T-helper 2 cell (primary cell): ENCODE measurements at regions not wholly inside any gene's neighbourhood (a gene's known extent, or its start where the extent isn't known, plus 50 kb on each side); places are given as distances from the start of the nearest gene placed in this dataset.
"Not testable (repeated sequence)": the region's sequence is repeated elsewhere in the genome, so short reads cannot be mapped to it uniquely, and the experiment has no call there.

Experiments used
- DNase-seq, 5 experiments: peaks; one replicate each; pipeline versions ENCODE4 v3.0.0 to v3.0.0-alpha.2; 2012 to 2022

DNA sequence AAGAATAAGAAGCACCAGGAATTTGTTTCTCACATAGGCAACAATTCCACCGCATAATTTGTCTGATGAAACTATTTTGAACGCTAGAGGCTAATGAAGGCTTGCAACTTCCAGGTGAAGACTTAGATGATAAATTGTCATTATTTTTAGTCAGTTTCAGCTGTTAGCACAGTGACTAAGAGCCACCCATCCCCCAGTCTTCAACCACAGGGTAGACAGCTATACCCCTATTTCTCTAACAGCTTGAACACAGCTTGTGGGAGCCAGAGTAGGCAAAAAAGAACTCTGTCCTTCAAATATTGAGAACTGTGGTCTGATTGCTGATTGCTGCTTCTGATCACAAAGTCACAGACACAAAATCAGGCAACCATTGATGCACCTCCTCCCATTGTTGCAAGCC is 1124.8 kb upstream of the PRR20A start:
- DNase-seq = no peak

DNA sequence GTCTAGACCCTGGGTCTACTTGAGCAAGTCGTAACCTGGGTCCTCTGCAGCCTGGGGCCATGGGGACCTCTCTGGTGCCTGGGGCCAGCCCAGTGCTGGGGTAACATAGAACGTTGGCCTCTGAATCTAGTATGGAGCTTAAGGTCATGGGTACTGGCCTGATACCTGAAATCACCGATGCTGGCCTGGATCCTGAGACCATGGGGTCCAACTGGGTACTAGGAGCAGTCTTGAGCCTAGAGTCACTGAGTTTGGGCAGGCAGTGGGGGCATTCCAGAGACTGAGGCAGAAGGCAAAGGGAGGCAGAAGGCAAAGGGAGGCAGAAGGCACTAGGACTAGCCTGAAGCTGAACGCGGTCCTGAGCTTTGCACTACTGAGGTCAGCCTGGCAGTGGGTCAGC is 1121.1 kb upstream of the PRR20A start:
- no peak for DNase-seq

DNA sequence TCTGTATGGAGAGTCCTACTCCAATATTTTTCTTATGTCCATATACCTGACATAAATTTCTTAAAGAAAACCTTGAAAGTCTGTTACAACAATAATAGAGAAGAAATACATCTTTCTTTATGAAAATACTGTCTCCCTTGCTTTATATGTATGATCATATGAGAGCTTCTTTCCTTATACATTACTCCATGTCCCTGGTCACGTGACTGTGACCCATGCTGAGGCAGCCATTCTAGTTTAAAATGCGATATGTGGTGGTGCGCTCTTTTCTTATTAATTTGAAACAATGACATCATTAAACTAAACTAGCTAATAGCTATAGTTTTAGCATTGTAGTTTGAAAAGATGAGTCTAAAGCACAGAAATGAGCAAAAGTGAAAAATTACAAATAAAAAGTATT is 1120.3 kb upstream of the PRR20A start:
- no peak for DNase-seq

DNA sequence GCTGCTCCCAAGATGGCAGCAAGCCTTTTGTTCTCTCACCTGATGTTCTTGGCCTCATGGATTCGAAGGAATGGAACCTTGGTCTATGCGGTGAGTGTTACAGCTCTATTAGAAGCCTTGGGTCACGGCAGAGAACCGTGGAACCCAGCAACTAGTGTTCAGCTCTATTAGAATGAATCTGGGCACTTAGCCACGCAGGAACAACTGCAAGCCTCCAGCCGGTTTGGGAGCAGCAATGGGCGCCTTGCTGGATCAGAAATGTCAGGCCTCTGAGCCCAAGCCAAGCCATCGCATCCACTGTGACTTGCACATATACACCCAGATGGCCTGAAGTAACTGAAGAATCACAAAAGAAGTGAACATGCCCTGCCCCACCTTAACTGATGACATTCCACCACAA is 1100.7 kb upstream of the PRR20A start:
- DNase-seq = no peak

DNA sequence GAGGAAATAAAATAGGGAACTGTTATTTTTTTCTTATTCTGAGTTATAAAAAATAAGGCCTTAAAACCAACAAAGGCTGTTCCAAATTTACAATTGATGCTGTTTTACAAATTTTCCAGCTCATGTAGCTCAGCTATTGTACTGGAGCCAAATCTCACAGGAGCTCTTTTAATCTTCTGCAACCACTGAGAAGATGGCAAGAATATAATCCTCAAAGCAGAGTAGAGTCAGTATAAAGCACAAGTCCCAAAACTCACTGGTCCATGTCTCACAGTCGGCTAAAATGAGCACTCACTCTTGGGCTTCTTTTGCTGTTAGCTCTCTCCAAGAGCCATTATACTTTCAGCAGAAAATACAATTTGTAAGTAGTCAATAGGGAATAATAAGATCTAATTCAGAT is 1074.4 kb upstream of the PRR20A start:
- no peak for DNase-seq

DNA sequence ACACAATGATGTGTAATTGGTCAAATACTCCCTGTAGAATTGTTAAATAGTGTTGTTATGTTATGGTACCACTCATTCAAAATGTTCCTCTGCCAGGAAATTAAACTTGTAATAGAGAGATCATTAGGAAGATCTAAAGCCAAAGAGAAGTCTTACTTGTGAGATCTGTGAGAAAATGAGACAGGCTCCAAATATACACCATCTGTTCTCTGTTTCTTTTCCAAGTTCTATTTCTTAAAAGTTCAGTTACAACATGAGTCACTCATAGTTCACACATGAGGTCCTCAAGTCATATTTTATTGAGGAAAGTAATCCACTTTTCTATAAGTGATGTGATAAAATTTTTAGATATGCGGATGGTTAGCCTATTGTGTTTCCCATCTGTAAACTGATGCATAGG is 1038.1 kb upstream of the PRR20A start:
- no peak for DNase-seq

DNA sequence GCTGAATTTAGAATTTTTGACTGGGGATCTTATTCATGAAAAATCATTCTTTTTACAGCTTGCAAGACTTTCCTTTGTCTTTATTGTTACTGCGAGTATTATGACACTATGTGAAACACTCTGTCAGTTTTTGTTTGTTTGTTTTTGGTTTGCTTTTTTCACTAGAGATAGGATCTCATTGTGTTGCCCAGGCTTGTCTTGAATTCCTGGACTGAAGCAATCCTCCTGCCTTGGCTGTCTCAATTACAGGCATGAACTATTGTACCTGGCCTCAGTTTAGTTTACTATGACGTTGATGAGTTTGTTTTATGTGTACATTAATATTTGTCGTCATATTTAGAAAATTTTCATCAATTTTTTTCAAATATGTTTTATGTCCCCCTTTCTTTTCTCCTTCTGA is 1030.0 kb upstream of the PRR20A start:
- DNase-seq = no peak

DNA sequence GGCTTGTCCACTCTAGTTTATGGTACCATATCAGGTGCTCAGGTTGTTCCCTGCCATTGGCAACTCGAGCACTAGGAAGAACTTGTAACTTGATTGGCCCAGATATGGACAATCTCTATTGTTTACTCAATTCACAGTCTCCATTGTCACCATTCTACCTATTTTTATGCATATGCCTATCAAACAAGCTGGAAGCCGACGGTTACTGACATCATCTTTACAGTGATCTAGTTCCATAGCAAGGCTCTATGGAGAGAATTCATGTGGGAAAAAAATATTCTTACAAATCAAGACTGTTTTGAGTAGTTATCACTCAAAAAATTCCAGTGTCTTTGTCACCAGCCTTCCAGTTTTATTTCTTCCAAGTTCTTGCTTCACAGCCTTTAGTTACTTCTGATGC is 1006.2 kb upstream of the PRR20A start:
- no peak for DNase-seq

DNA sequence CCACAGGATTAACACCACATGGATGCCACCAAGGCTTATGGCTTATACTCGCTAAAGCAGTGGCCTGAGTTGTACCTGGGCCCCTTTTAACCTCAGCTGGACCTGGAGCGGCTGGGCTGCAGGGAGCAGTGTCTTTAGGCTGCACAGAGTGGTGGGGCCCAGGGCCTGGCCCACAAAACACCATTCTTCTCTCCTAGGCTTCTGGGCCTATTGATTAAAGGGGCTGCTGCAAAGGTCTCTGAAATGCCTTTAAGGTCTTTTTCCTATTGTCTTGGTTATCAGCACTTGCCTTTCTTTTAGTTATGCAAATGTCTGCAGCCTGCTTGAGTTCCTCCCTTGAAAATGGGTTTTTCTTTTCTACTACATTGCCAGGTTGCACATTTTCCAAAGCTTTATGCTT is 973.9 kb upstream of the PRR20A start:
- no peak for DNase-seq

DNA sequence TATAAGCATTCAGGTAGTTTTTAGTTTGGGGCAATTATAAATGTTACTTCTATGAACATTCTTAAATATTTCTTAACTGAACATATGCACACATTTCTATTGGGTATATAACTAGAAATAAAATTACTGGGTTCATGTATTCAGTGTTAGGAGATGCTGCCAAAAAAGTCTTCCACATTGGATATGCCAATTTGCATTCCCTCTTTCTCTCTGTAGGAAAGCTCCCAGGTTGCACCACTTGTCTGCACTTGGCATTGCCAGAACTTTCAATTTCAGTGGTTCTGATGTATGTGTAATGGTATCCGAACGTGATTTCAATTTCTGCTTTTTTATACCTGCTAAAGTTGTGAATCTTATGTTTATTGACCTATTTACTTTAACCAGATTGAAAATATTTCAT is 972.1 kb upstream of the PRR20A start:
- DNase-seq = no peak

DNA sequence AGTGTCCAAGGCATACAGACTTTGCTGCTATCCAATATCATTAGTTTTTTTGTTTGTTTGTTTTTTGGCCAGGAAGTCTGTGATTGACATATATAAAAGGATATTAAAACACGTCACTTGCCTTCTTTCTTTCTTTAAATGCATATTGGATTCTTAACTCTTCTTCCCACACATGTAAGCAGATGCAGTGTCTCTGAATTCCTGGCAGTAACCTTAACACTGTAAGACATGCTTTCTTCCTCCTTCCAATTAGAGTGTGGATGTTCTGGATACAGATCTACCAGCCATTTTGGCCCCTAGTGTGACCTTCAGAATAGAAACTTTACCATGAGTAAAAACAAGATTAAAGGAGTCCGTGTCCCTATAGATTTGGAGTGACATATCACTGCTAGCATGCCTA is 967.4 kb upstream of the PRR20A start:
- DNase-seq = no peak

DNA sequence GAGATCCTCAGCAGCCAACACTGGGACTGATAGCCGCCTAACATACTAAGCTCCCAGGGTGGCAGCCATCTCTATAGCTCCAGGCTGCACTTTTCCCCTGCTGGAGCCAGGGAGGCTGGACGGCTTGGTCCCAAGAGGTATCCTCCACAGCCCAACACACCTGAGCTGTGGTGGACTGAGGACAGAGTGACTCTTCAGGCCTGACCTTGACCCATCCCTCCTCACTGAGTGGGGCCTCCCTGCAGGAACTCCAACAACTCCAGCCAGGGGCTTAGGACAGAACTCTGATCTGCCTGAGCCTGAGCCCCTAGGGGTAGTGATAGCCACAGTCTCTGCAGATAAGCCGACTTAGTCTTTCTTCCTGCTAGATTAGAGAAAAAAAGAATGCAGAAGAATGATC is 958.1 kb upstream of the PRR20A start:
- DNase-seq = no peak

DNA sequence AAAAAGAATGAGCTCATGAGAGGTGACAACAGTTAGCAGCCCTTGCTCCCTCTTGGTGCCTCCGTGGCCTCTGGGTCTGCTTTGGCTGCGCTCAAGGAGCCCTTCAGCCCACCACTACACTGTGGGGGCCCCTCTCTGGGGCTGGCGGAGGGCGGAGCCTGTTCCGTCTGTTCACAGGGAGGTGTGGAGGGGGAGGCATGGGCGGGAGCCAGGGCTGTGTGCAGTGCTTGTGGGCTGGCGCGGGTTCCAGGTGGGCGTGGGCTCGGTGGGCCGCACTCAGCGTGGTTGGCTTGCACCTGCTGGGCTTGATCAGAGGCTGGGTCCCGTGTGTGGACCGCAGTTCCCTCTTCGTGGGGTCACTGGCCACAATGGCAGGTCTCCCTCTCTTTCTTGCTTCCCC is 953.4 kb upstream of the PRR20A start:
- no peak for DNase-seq

DNA sequence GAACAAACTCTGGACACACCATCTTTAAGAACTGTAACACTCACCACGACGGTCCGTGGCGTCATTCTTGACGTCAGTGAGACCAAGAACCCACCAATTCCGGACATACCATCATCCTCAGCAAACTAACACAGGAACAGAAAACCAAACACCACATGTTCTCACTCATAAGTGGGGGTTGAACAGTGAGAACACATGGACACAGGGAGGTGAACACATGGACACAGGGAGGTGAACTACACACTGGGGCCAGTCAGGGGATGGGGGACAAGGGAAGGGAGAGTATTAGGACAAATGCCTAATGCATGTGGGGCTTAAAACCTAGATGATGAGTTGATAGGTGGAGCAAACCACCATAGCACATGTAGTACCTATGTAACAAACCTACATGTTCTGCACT is 952.1 kb upstream of the PRR20A start:
- DNase-seq = not testable (repeated sequence)

DNA sequence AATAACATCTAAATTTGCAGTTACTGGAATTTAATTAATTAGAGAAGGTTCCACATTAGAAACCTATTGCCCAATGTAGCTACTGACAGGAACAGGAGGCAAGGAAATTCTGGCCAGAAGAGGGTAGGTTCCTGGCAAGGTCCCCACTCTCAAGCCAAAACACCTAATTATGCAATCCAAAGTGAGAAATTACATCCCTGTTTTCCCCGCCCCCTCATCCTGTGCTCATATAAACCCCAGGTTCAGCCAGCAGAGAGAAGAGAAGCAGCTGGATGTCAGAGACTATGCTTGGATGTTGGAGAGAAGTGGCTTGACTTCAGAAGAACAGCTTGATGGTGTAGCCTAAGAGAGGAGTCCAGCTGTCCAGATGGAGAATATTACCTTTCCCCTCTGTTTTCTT is 951.3 kb upstream of the PRR20A start:
- no peak for DNase-seq

DNA sequence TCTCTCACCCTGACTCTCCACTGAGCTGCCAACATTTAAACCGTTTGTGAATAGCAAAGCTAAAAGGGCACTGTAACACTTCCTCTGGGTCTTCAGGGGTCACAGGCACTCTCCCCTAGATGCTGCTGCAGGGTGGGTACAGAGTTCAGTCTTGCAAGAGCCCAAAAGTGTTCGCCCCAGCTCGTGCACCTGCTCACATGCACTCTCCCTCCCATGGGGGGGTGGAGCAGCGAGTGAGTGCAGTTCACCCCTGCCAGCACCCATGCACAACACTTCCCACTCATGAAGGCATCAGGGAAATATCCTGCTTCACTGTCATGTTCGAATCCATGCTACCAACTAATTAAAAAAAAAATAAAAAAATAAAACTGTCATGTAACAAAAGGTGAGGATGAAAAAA is 950.7 kb upstream of the PRR20A start:
- DNase-seq = no peak

DNA sequence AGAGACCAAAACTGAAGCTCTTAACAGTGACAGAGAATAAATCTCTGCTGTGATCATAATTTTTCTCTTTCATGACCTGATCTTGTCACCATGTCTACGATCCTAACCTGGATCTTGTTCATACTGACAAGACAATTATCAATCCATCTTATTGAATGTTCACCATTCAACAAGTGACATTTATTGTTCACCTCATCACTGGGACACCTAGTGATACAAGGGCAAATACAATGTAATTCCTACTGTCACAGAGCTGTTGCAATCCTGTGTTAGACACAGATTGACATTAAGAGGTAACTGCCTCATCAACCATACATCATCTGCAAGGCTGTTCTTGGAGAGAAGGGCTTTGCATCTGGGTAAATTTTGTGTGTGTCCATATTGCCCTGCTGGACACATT is 942.4 kb upstream of the PRR20A start:
- DNase-seq = no peak

DNA sequence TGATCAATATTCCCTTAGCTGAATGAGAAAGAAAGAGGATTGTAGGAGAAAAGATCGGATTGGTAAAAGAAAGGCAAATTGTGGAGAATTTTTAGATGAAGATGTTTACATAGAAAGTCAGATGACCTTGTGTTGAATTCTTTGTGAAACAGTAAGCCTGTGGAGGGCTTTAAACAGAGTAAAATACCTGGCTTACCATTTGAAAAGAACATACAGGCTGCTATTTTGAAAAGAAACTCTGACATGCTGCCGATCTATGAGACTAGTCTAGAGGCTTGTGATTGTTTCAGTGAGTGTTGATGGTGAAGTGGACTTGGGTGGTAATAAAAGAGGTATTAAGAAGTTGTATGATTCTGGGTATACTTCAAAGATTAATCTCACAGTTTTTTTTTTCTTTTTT is 938.9 kb upstream of the PRR20A start:
- DNase-seq = no peak

DNA sequence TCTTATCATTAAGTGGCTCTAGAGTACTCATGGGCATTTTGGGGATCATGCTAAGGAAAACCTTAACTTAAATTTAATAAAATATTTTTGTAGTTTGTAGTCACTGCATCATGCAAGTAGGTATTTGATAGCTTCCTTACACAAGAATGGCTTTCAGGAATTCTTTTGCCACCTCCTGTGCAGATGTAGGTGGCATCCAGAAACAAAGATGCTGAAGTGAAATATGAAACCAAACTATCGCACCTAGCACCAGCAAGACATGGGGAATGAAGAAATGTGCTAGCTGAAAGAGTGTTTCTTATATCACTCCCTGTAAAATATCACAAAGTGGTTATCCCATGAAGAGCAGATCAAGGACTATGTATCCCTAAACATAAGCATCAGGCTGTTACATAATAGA is 924.5 kb upstream of the PRR20A start:
- no peak for DNase-seq

DNA sequence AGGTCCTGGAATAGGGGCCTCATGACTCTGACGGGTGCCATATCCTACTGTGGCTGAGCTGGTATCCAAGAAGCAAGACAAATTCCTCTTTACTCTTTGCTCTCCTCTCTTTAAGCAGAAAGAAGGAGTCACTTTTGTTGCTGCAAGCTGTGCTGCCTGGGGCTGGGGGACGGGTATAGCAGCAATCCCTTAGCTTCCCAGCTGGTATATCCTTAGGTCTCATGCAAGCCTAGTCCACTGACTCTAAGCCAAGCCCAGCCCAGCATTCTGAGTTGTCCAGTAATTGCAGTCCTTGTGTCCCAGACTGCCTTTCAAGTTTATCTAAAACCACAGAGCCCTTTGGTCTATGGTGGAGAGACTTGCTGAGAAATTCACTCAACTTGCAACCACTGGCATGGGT is 893.0 kb upstream of the PRR20A start:
- DNase-seq = no peak

DNA sequence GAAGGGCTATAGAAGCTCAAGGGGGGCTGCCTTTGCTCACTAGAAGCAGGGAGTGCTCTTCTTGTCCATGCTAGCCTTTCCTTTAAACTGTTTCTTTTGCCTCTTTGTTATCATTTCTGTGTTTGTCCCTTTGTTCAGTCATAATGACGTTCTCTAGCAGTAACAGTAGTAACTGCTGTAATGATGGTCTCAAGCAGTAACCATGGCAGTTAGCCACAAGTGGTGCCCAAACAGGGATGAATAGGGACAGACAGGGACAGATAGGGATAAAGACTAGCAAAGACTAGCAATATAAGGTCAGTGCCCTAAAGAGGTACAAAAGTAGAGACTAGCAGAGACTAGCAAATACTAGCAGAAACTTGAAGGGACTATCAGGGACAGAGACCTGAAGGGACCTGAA is 869.0 kb upstream of the PRR20A start:
- DNase-seq = no peak

DNA sequence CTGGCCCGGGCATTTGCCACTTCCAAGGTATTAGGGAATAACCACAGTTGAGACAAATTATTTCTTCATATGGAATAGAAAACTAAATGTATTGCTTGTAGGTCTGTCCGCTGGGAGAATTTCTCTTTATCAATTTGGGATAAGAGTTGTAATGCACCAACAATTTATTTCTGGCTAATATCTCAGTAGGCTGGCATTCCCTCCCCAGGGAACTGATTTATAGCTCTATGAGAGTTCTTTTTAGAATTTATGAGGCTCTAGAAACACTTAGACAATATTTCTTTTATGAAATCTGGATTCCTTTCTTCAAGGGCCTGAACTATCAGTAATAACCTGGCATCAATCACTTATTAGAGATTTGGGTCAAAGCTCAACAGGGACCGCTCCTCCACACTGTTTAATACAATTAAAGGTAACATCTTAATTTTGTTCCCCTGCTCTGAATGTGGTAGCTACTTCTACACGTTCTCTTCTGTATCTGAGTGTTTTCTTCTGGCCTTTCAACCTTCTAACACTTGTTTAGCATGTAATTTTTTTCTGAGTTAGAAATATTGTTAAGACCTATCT is 857.4 kb upstream of the PRR20A start:
- DNase-seq = no peak

DNA sequence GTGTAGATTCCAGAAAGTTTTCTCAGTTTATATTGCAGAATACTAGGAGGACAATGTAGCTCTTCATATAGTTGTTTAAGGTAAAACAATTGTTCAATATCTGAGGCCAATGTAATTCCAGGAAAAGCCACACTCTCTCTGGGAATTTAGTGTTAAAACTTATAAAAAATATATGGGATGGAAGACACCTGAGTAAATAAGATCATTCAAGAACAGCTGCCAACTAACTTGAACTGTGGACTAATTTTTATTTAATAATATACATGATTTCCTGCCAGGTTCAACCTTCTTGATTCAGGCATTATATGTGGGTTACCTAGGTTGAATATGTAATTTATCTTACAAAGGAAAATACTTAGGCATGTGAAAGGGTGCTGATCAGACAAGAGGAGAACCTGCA is 841.1 kb upstream of the PRR20A start:
- DNase-seq = no peak

DNA sequence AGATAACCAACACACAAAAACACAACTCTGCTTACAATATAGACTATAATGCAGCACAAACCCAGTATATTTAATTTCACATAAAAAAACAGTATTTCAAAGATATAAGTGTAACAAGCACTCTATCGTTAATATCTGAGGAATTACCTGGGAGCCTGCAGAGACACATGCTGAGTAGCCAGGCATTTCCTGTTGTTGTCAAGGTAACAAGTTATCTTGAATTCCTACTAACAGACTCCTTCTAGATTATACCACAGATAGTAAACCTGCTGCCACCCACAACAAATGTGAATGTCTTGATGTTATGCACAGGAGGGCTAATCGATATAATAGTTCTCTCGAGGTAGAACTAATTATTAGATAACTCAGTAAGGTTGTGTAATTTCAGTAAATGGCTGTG is 826.0 kb upstream of the PRR20A start:
- DNase-seq = no peak

DNA sequence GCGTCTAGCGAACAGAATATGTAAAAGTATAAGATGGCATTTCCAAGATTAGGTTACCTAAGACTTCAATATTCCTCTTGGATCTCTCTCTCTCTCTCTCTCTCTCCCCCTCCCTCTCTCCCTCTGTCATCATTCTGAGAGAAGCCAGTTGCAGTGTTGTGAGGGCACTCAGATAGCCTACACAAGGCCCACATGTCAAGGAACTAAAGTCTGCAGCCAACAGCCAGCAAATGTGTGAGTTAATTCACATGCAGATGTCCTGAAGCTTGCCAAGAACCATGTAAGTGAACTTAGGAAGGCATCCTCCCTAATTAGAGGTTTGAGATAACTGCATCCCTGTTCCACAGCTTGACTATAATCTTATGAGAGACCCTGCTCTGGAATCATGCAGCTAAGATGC is 822.9 kb upstream of the PRR20A start:
- DNase-seq = no peak

DNA sequence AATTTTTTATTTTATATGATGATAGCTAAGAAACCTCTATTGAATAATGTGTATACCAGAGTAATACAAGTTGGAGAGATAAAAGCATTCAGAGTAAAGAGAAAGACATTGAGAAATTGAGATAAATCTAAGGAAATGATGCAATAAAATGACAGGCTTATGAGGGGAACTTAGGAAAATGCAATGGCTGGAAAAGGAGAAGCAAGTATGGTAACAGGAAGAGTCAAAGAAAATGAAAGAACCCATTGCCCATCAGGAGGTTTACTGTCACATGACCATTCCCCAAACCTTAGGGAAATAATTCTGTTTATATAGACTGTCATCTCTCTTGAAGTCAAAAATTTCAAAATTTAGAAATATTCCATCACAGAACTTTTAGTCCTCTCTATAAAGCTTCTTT is 808.0 kb upstream of the PRR20A start:
- DNase-seq = no peak
